K562 (cell line): ENCODE measurements at regions not wholly inside any gene's neighbourhood (a gene's known extent, or its start where the extent isn't known, plus 50 kb on each side); places are given as distances from the start of the nearest gene placed in this dataset.

Source experiments
- CEBPB ChIP-seq: fragments of 450-650 bp; IDR thresholded peaks from 2 replicates; pipeline ENCODE4 v1.6.1; 2016; ENCODE audit warnings: missing genetic modification characterization, missing compliant biosample characterization
- EP300 ChIP-seq: IDR thresholded peaks from 2 replicates; pipeline ENCODE4 v1.6.1; 2012; ENCODE audit warnings: low read length, improper control_type of control experiment
- EP400 ChIP-seq: fragments of 450-650 bp; IDR thresholded peaks from 2 replicates; pipeline ENCODE4 v1.6.1; 2017; ENCODE audit warnings: antibody characterized with exemption, mild to moderate bottlenecking, moderate library complexity
- GABPA ChIP-seq: fragments of 200-800 bp; sonication (Bioruptor generic); conservative IDR thresholded peaks from 2 replicates; pipeline ENCODE4 v1.6.1; 2016; ENCODE audit warnings: low read depth, missing genetic modification characterization, missing compliant biosample characterization
- GMEB1 ChIP-seq: fragments of 250-450 bp; sonication (Bioruptor Pico); IDR thresholded peaks from 2 replicates; pipeline ENCODE4 v1.4.0; 2020; ENCODE audit warnings: mild to moderate bottlenecking
- NR2C2 ChIP-seq, 2 experiments: fragments of 200-800 bp in 1 of 2; sonication (Bioruptor generic) in 1 of 2; sonication (generic) in 1 of 2; formaldehyde crosslinking in 1 of 2; IDR thresholded peaks; 2 replicates each; pipeline versions ENCODE4 v1.6.1 to v1.8.0; 2016 to 2022; ENCODE audit warnings: mild to moderate bottlenecking in 1 of 2, missing compliant biosample characterization in 1 of 2, missing genetic modification characterization in 1 of 2, missing genetic modification reagents in 1 of 2
- POLR2A ChIP-seq: fragments of 450-650 bp; conservative IDR thresholded peaks from 2 replicates; pipeline ENCODE4 v1.6.1; 2016
- PTBP1 ChIP-seq: fragments of 200-400 bp; formaldehyde crosslinking; IDR thresholded peaks from 2 replicates; pipeline ENCODE4 v1.6.1; 2017; ENCODE audit warnings: low read depth, low read length
- SMAD3 ChIP-seq: fragments of 450-650 bp; formaldehyde crosslinking; conservative IDR thresholded peaks from 2 replicates; pipeline ENCODE4 v1.4.0; 2020; ENCODE audit warnings: mild to moderate bottlenecking
- SRSF3 ChIP-seq: fragments of 200-400 bp; formaldehyde crosslinking; IDR thresholded peaks from 2 replicates; pipeline ENCODE4 v1.6.1; 2016; ENCODE audit warnings: mild to moderate bottlenecking, low read length, moderate library complexity; ENCODE audit not compliant: insufficient read depth
- ZBTB17 ChIP-seq: fragments of 450-650 bp; formaldehyde crosslinking; IDR thresholded peaks from 2 replicates; pipeline ENCODE4 v1.4.0; 2020; ENCODE audit warnings: mild to moderate bottlenecking
- ZBTB8A ChIP-seq: fragments of 450-650 bp; IDR thresholded peaks from 2 replicates; pipeline ENCODE4 v1.6.1; 2018; ENCODE audit warnings: mild to moderate bottlenecking, moderate library complexity; ENCODE audit not compliant: partially characterized antibody
- ZFX ChIP-seq: sonication (generic); formaldehyde crosslinking; IDR thresholded peaks from 2 replicates; pipeline ENCODE4 v1.8.0; 2022; ENCODE audit warnings: mild to moderate bottlenecking, missing genetic modification reagents, moderate library complexity
- ZSCAN29 ChIP-seq: fragments of 450-650 bp; IDR thresholded peaks from 2 replicates; pipeline ENCODE4 v1.6.1; 2017

- TF ChIP-seq EP300 (no peak), GMEB1 (CRISPR knock-in tag) (no peak), GABPA (no peak), SRSF3 (no peak), SMAD3 (CRISPR knock-in tag) (no peak), ZSCAN29 (no peak), ZBTB17 (no peak), POLR2A (no peak), NR2C2 (CRISPR knock-in tag; IDR thresholded peaks at IDR 0.05) (no peak), NR2C2 (tag; IDR thresholded peaks at IDR 0.05) (no peak), CEBPB (tag) (no peak), ZBTB8A (no peak), PTBP1 (no peak), EP400 (no peak), ZFX (CRISPR knock-in tag) (no peak)
Measured at GRCh38 chr7:109983618-109984017, 1107.3 kb upstream of the LRRN3 start.
